Right lobe of liver (tissue), 6 donors: ENCODE measurements at regions not wholly inside any gene's neighbourhood (a gene's known extent, or its start where the extent isn't known, plus 50 kb on each side); places are given as distances from the start of the nearest gene placed in this dataset.
A peak's percentile ranks its signal among the peaks of the same experiment; 100 is the strongest.

Experiments
- ATAC-seq, 4 donors: fragments of 200-7000 bp; cut with Tn5 transposase; one replicate each; pipeline ENCODE4 v1.9.1; 2020; ENCODE audit warnings: mild to moderate bottlenecking in 4 of 4, moderate library complexity in 4 of 4
- DNase-seq, 3 donors: peaks; one replicate each; pipeline ENCODE4 v3.0.0-alpha.2; 2020
- H3K27ac ChIP-seq, 3 donors: fragments of 200-600 bp; one replicate each; pipeline ENCODE4 v1.8.0; 2022
- H3K27me3 ChIP-seq, 2 donors: fragments of 200-600 bp; one replicate each; pipeline ENCODE4 v1.8.0; 2022
- H3K36me3 ChIP-seq, 4 donors: fragments of 200-600 bp; sonication (generic) in 1 of 4; one replicate each; pipeline versions ENCODE4 v1.5.1 to v1.8.0; 2017 to 2022; ENCODE audit warnings: control low read depth in 1 of 4
- H3K4me1 ChIP-seq, 4 donors: fragments of 200-600 bp; sonication (generic) in 1 of 4; one replicate each; pipeline versions ENCODE4 v1.5.1 to v1.8.0; 2017 to 2022; ENCODE audit warnings: control low read depth in 1 of 4
- H3K4me3 ChIP-seq, 3 donors: fragments of 200-600 bp; one replicate each; pipeline ENCODE4 v1.8.0; 2022
- H3K9me3 ChIP-seq, 4 donors: fragments of 200-600 bp; sonication (generic) in 1 of 4; one replicate each; pipeline versions ENCODE4 v1.5.1 to v1.8.0; 2017 to 2022; ENCODE audit warnings: control low read depth in 1 of 4
- CTCF ChIP-seq, 4 donors: fragments of 200-600 bp in 3 of 4; fragments of 450-650 bp in 1 of 4; IDR thresholded peaks; one replicate each; pipeline versions ENCODE4 v1.5.1 to v1.8.0; 2016 to 2022; ENCODE audit warnings: antibody characterized with exemption in 4 of 4, mild to moderate bottlenecking in 2 of 4
- POLR2A ChIP-seq: fragments of 450-650 bp; IDR thresholded peaks from one replicate; pipeline ENCODE4 v1.6.1; 2017; ENCODE audit warnings: antibody characterized with exemption, mild to moderate bottlenecking
- WGBS: methylation state at CpG from one replicate; pipeline ENCODE4 v1.1.6; 2018; ENCODE audit warnings: low coverage, low lambda C conversion rate; ENCODE audit not compliant: insufficient coverage; ENCODE audit errors: missing lambda C conversion rate; 5-methylcytosine and 5-hydroxymethylcytosine counted together
- intact Hi-C, 2 donors: fragments of 100-400 bp; cut with DNase I; formaldehyde crosslinking; loops; one replicate each; pipeline versions ENCODE4 v1.11.2 to v1.14.1; 2022
- donor health status: DM: no; HTN: yes; CAD: no.
- donor health status: DM: no; HTN: no; CAD: no.
- donor health status: DM: no; HTN: no; CAD: no.
- donor health status: DM: no; HTN: yes; CAD: no.
- donor health status: DM: no; HTN: yes; CAD: no.

- Histone ChIP-seq H3K9me3 (no peaks in the 10 kb centered on the region), H3K4me1 (peaks cover 0 to 9% (median 0%) of the 10 kb centered on the region in 4 donors), H3K27ac (no peak overlapping the region), H3K4me3 (no peak overlapping the region), H3K27me3 (no peaks in the 10 kb centered on the region), H3K36me3 (no peaks in the 10 kb centered on the region)
- WGBS = no CpG with 5 or more reads among the region's 6 CpGs
- intact Hi-C loops = no loop called here
- TF ChIP-seq CTCF (IDR thresholded peaks at IDR 0.05) = no peak
- no peak for TF ChIP-seq POLR2A
- no peak for ATAC-seq
- DNase-seq = no peak
These were observed 134.6 kb downstream of the CHST1 start for GRCh38 chr11:45530776-45531175.

- no peaks in the 10 kb centered on the region for H3K36me3 ChIP-seq
- ATAC-seq = no peak
- no peaks in the 10 kb centered on the region for H3K27me3 ChIP-seq
- H3K27ac ChIP-seq = no peak overlapping the region
- no peaks in the 10 kb centered on the region for H3K9me3 ChIP-seq
- DNase-seq = no peak
- WGBS = 86% methylated on average over 1 of the region's 2 CpGs
- peaks cover 0 to 9% (median 0%) of the 10 kb centered on the region in 4 donors for H3K4me1 ChIP-seq
- intact Hi-C loops = no loop called here
- H3K4me3 ChIP-seq = no peak overlapping the region
- TF ChIP-seq CTCF (IDR thresholded peaks at IDR 0.05) (no peak), POLR2A (no peak)
These were observed 135.3 kb downstream of the CHST1 start for GRCh38 chr11:45530111-45530510.

GRCh38 chr11:45528435-45528834, 137.0 kb downstream of the CHST1 start:
- no peaks in the 10 kb centered on the region for H3K36me3 ChIP-seq
- H3K4me1 ChIP-seq = peaks cover 0 to 9% (median 0%) of the 10 kb centered on the region in 4 donors
- no peaks in the 10 kb centered on the region for H3K27me3 ChIP-seq
- intact Hi-C loops = no loop called here
- TF ChIP-seq CTCF (IDR thresholded peaks at IDR 0.05) (no peak), POLR2A (no peak)
- no peak overlapping the region for H3K4me3 ChIP-seq
- peak; percentile 54 to 85 (median 60) for ATAC-seq
- WGBS = 13% methylated on average over 2 of the region's 2 CpGs
- DNase-seq = no peak
- no peak overlapping the region for H3K27ac ChIP-seq
- no peaks in the 10 kb centered on the region for H3K9me3 ChIP-seq

- ATAC-seq = no peak
These were observed 137.5 kb downstream of the CHST1 start for GRCh38 chr11:45527898-45528297.

More at GRCh38 chr11:45527898-45528297, 137.5 kb downstream of the CHST1 start:
- intact Hi-C loops = no loop called here
- no peak for DNase-seq
- H3K9me3 ChIP-seq = no peaks in the 10 kb centered on the region
- TF ChIP-seq POLR2A (no peak), CTCF (IDR thresholded peaks at IDR 0.05) (no peak)
- H3K4me1 ChIP-seq = peaks cover 0 to 9% (median 0%) of the 10 kb centered on the region in 4 donors
- H3K36me3 ChIP-seq = no peaks in the 10 kb centered on the region
- WGBS = 50% methylated on average over 1 of the region's 1 CpG
- no peak overlapping the region for H3K4me3 ChIP-seq
- H3K27ac ChIP-seq = no peak overlapping the region
- H3K27me3 ChIP-seq = no peaks in the 10 kb centered on the region
